OCI-LY7 (cell line): ENCODE measurements at regions not wholly inside any gene's neighbourhood (a gene's known extent, or its start where the extent isn't known, plus 50 kb on each side); places are given as distances from the start of the nearest gene placed in this dataset.

ENCODE experiments used
- BruUV-seq: library from RNA; stranded (reverse); fragments of 400-500 nt; replicated peaks from 2 replicates; lab custom pipeline; 2021; lab: Mats Ljungman, UMichigan
- CTCF ChIA-PET: fragments of 300-600 bp; sonication (Branson Sonifier 250); formaldehyde crosslinking; loops from one replicate; lab custom pipeline; 2022; ENCODE audit warnings: antibody characterized with exemption; ENCODE audit not compliant: unreplicated experiment; lab: Charles Lee
- POLR2A ChIA-PET: fragments of 300-600 bp; sonication (Branson Sonifier 250); formaldehyde crosslinking; loops from one replicate; lab custom pipeline; 2022; ENCODE audit warnings: antibody characterized with exemption; lab: Charles Lee
- DNase-seq: peaks from one replicate; pipeline ENCODE4 v3.0.0-alpha.2; 2015; ENCODE audit warnings: low spot score
- H2AFZ ChIP-seq: fragments of 200-600 bp; sonication (generic), shearing (Covaris generic); 2 replicates; pipeline ENCODE4 v1.6.1; 2014; ENCODE audit warnings: mild to moderate bottlenecking, antibody characterized with exemption, low read length, moderate library complexity
- H3K27ac ChIP-seq: fragments of 200-600 bp; sonication (generic); 2 replicates; pipeline ENCODE4 v1.5.1; 2014; ENCODE audit warnings: mixed run types, low read depth, mild to moderate bottlenecking, moderate library complexity, low read length, inconsistent platforms; ENCODE audit not compliant: poor library complexity, severe bottlenecking
- H3K36me3 ChIP-seq: fragments of 200-600 bp; sonication (generic); 2 replicates; pipeline ENCODE4 v1.6.1; 2014; ENCODE audit warnings: mild to moderate bottlenecking, antibody characterized with exemption, low read length, moderate library complexity, mixed read lengths; ENCODE audit not compliant: insufficient read depth
- H3K4me1 ChIP-seq: fragments of 200-600 bp; sonication (generic); 2 replicates; pipeline ENCODE4 v1.5.1; 2014; ENCODE audit warnings: mild to moderate bottlenecking, low read length; ENCODE audit not compliant: insufficient read depth, poor library complexity, severe bottlenecking
- H3K4me2 ChIP-seq: fragments of 200-600 bp; sonication (generic); 2 replicates; pipeline ENCODE4 v1.6.1; 2014; ENCODE audit warnings: mild to moderate bottlenecking, low read length
- H3K4me3 ChIP-seq: fragments of 200-600 bp; sonication (generic); 2 replicates; pipeline ENCODE4 v1.5.1; 2014; ENCODE audit warnings: mild to moderate bottlenecking, low read depth, low read length; ENCODE audit not compliant: poor library complexity, severe bottlenecking
- H3K79me2 ChIP-seq: fragments of 200-600 bp; sonication (generic); 2 replicates; pipeline ENCODE4 v1.6.1; 2016; ENCODE audit warnings: low read depth, mild to moderate bottlenecking, low read length, moderate library complexity, mixed read lengths; ENCODE audit not compliant: insufficient read depth
- H3K9me2 ChIP-seq: fragments of 200-600 bp; sonication (generic); 2 replicates; pipeline ENCODE4 v1.6.1; 2016; ENCODE audit warnings: mild to moderate bottlenecking, low read length, mixed read lengths; ENCODE audit not compliant: insufficient read depth
- H3K9me3 ChIP-seq: fragments of 200-600 bp; sonication (generic); 2 replicates; pipeline ENCODE4 v1.6.1; 2014; ENCODE audit warnings: mild to moderate bottlenecking, mixed run types, low read length, mixed read lengths
- H4K20me1 ChIP-seq: fragments of 200-600 bp; sonication (generic); 2 replicates; pipeline ENCODE4 v1.6.1; 2014; ENCODE audit warnings: mild to moderate bottlenecking, antibody characterized with exemption, low read length, moderate library complexity, mixed read lengths; ENCODE audit not compliant: insufficient read depth
- CTCF ChIP-seq: fragments of 200-600 bp; sonication (generic); conservative IDR thresholded peaks from 2 replicates; pipeline ENCODE4 v1.5.1; 2014; ENCODE audit warnings: mild to moderate bottlenecking, antibody characterized with exemption, low read length, moderate library complexity, mixed read lengths
- EZH2phosphoT487 ChIP-seq: fragments of 200-600 bp; sonication (generic); IDR thresholded peaks from 2 replicates; pipeline ENCODE4 v1.6.1; 2018; ENCODE audit warnings: low read depth, borderline replicate concordance, mild to moderate bottlenecking, mixed run types, antibody characterized with exemption, low read length, moderate library complexity, mixed read lengths
- intact Hi-C: fragments of 100-400 bp; cut with micrococcal nuclease; formaldehyde crosslinking; loops from one replicate; pipeline ENCODE4 v1.10.0; 2022; ENCODE audit not compliant: unreplicated experiment

- no peaks in the 10 kb centered on the region for H3K9me3 ChIP-seq
- POLR2A ChIA-PET: interaction anchor here (0.6 to 0.8 kb wide), 2 partner anchors 9 to 246 kb away, joined by 4 read pairs; no protein-coding TSS in a partner anchor
- no peaks in the 10 kb centered on the region for H3K79me2 ChIP-seq
- no peak overlapping the region for H3K27ac ChIP-seq
- H3K9me2 ChIP-seq: no peaks in the 10 kb centered on the region
- no peaks in the 10 kb centered on the region for H3K36me3 ChIP-seq
- intact Hi-C loops: no loop called here
- no peak for TF ChIP-seq EZH2phosphoT487
- TF ChIP-seq CTCF: no peak
- no peaks in the 10 kb centered on the region for H3K4me1 ChIP-seq
- no peak overlapping the region for H3K4me2 ChIP-seq
- no peaks in the 10 kb centered on the region for H4K20me1 ChIP-seq
- no peak for DNase-seq
- no TSS peak for BruUV-seq
- H2AFZ ChIP-seq: no peak overlapping the region
- CTCF ChIA-PET: no interaction called here
- no peak overlapping the region for H3K4me3 ChIP-seq
Observed at GRCh38 chr11:19330416-19330815, 89.7 kb upstream of the E2F8 start.

GRCh38 chr11:19329970-19330369, 89.2 kb upstream of the E2F8 start:
- Histone ChIP-seq H3K79me2 (no peaks in the 10 kb centered on the region), H3K27ac (no peak overlapping the region), H3K4me2 (no peak overlapping the region), H2AFZ (no peak overlapping the region), H3K9me2 (no peaks in the 10 kb centered on the region), H3K4me3 (no peak overlapping the region), H3K9me3 (no peaks in the 10 kb centered on the region), H4K20me1 (no peaks in the 10 kb centered on the region), H3K36me3 (no peaks in the 10 kb centered on the region), H3K4me1 (peaks cover 1% of the 10 kb centered on the region)
- POLR2A ChIA-PET: interaction anchor here (0.8 kb wide), 1 partner anchor 9 kb away, joined by 4 read pairs; no protein-coding TSS in a partner anchor
- intact Hi-C loops: loop anchor here (5.0 kb wide), 1 partner anchor 222 kb away; no protein-coding TSS in a partner anchor
- TF ChIP-seq EZH2phosphoT487 (no peak), CTCF (no peak)
- BruUV-seq: no TSS peak
- DNase-seq: no peak
- CTCF ChIA-PET: no interaction called here

- Histone ChIP-seq H3K4me1 (peaks cover 2% of the 10 kb centered on the region), H3K4me3 (no peak overlapping the region), H3K9me2 (no peaks in the 10 kb centered on the region), H4K20me1 (no peaks in the 10 kb centered on the region), H3K4me2 (no peak overlapping the region), H3K27ac (no peak overlapping the region), H2AFZ (no peak overlapping the region), H3K36me3 (no peaks in the 10 kb centered on the region), H3K79me2 (no peaks in the 10 kb centered on the region), H3K9me3 (no peaks in the 10 kb centered on the region)
- no TSS peak for BruUV-seq
- intact Hi-C loops: loop anchor here (5.0 kb wide), 1 partner anchor 224 kb away; no protein-coding TSS in a partner anchor
- ChIA-PET POLR2A (no interaction called here), CTCF (interaction anchor here (0.5 kb wide), 1 partner anchor 155 kb away, joined by 4 read pairs; no protein-coding TSS in a partner anchor)
- no peak for DNase-seq
- no peak for TF ChIP-seq CTCF
- TF ChIP-seq EZH2phosphoT487: no peak
Observed at GRCh38 chr11:19328586-19329311, 88.0 kb upstream of the E2F8 start.
